RWPE2 (cell line): ENCODE measurements at regions not wholly inside any gene's neighbourhood (a gene's known extent, or its start where the extent isn't known, plus 50 kb on each side); places are given as distances from the start of the nearest gene placed in this dataset.
A peak's percentile ranks its signal among the peaks of the same experiment; 100 is the strongest.

Experiments used
- ATAC-seq: fragments of 200-7000 bp; cut with Tn5 transposase; 3 replicates; pipeline ENCODE4 v1.9.1; 2021; ENCODE audit warnings: low read depth
- DNase-seq: peaks from one replicate; pipeline ENCODE4 v3.0.0-alpha.2; 2020; ENCODE audit warnings: low spot score
- H3K27ac ChIP-seq: fragments of 450-650 bp; 2 replicates; pipeline ENCODE4 v1.5.1; 2017; ENCODE audit warnings: mild to moderate bottlenecking; ENCODE audit not compliant: poor library complexity, severe bottlenecking
- H3K27me3 ChIP-seq: fragments of 250-450 bp; sonication (Bioruptor Pico); 2 replicates; pipeline ENCODE4 v1.5.1; 2021; ENCODE audit warnings: mild to moderate bottlenecking, moderate library complexity; ENCODE audit not compliant: insufficient read depth, poor library complexity, severe bottlenecking
- H3K36me3 ChIP-seq: fragments of 250-450 bp; sonication (Bioruptor Pico); 2 replicates; pipeline ENCODE4 v1.5.1; 2020; ENCODE audit warnings: low read depth, mild to moderate bottlenecking, moderate library complexity
- H3K4me1 ChIP-seq: fragments of 250-450 bp; sonication (Bioruptor Pico); 2 replicates; pipeline ENCODE4 v1.5.1; 2021; ENCODE audit warnings: mild to moderate bottlenecking, moderate library complexity; ENCODE audit not compliant: insufficient read depth, poor library complexity, severe bottlenecking
- H3K4me3 ChIP-seq: fragments of 250-450 bp; sonication (Bioruptor Pico); 2 replicates; pipeline ENCODE4 v1.5.1; 2021; ENCODE audit warnings: mild to moderate bottlenecking, moderate library complexity; ENCODE audit not compliant: severe bottlenecking
- H3K9me3 ChIP-seq: fragments of 250-450 bp; sonication (Bioruptor Pico); 2 replicates; pipeline ENCODE4 v1.5.1; 2021; ENCODE audit warnings: mild to moderate bottlenecking, moderate library complexity; ENCODE audit not compliant: severe bottlenecking
- TF ChIP-seq, protein P1 (sequence below): fragments of 450-650 bp; IDR thresholded peaks from one replicate; pipeline ENCODE4 v1.5.1; 2017; ENCODE audit warnings: mild to moderate bottlenecking, moderate library complexity; ENCODE audit not compliant: poor library complexity, severe bottlenecking

- Histone ChIP-seq H3K27ac (no peak overlapping the region), H3K36me3 (no peaks in the 10 kb centered on the region), H3K4me3 (no peak overlapping the region), H3K4me1 (no peaks in the 10 kb centered on the region), H3K9me3 (no peaks in the 10 kb centered on the region), H3K27me3 (no peaks in the 10 kb centered on the region)
- DNase-seq (no peak), ATAC-seq (no peak)
- TF ChIP-seq, protein P1, sequence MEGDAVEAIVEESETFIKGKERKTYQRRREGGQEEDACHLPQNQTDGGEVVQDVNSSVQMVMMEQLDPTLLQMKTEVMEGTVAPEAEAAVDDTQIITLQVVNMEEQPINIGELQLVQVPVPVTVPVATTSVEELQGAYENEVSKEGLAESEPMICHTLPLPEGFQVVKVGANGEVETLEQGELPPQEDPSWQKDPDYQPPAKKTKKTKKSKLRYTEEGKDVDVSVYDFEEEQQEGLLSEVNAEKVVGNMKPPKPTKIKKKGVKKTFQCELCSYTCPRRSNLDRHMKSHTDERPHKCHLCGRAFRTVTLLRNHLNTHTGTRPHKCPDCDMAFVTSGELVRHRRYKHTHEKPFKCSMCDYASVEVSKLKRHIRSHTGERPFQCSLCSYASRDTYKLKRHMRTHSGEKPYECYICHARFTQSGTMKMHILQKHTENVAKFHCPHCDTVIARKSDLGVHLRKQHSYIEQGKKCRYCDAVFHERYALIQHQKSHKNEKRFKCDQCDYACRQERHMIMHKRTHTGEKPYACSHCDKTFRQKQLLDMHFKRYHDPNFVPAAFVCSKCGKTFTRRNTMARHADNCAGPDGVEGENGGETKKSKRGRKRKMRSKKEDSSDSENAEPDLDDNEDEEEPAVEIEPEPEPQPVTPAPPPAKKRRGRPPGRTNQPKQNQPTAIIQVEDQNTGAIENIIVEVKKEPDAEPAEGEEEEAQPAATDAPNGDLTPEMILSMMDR, result no peak
Measured at GRCh38 chr1:68780919-68781318, 284.0 kb upstream of the DEPDC1 start.

DNA sequence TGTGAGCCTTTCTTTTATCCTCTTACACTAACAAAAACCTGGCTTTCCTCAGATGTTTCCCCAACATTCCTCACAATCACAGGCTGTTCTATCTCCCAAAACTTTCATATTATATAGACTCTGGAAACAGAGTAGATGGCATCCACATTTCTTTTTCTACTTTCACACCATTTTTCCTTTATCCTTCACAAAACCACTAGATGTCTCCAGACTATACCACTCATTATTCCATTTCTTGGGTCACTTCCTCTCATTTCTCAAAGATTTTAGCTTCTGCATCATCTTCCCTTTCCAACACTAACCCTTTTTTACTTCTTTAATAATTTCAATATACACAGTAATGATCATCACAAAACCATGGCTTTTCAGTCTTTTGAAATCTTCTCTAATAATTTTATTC lies 286.0 kb upstream of the DEPDC1 start:
- Histone ChIP-seq H3K4me1 (no peaks in the 10 kb centered on the region), H3K36me3 (no peaks in the 10 kb centered on the region), H3K27me3 (no peaks in the 10 kb centered on the region), H3K27ac (no peak overlapping the region), H3K4me3 (no peak overlapping the region), H3K9me3 (no peaks in the 10 kb centered on the region)
- no peak for ATAC-seq
- DNase-seq, result no peak
- TF ChIP-seq, protein P1, result peak; percentile 23

DNA sequence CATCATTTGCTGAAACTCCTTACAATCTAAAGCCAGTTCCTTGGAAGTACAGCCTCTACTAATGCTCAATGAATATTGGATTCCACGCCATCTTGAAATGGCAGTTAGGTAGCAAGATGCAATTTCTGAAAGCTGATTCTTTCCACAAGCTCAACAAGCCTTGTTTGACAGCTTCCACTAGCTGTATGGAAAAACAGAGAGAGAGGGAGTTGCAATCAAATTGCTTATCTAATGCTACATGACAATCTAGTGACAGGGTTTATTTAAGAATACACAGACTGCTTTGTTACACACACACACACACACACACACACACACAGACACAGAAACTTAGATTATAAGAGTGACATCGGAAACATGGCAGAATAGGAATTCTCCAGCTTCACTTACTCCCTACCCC lies 288.4 kb upstream of the DEPDC1 start:
- Histone ChIP-seq H3K4me1 (no peaks in the 10 kb centered on the region), H3K27ac (no peak overlapping the region), H3K36me3 (no peaks in the 10 kb centered on the region), H3K27me3 (no peaks in the 10 kb centered on the region), H3K9me3 (no peaks in the 10 kb centered on the region), H3K4me3 (no peak overlapping the region)
- TF ChIP-seq, protein P1, result no peak
- no peak for DNase-seq
- ATAC-seq, result no peak

DNA sequence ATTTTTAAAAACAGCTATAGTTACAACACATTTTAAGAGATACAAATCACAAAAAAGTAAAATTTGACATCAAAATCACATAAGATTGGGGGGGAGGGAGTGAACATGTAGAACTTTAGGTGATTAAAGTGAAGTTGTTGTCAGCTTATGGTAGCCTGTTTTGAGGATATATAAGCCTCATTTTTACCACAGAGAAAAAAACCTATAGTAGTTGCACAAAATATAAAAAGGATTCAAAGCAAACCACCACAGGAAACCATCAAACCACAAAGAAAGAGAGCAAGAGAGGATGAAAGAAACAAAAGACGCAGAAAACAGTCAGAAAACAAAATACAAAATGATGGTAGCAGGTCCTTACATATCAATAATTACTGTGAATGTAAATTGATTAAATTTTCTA lies 291.9 kb upstream of the DEPDC1 start:
- TF ChIP-seq, protein P1, result no peak
- no peak overlapping the region for H3K4me3 ChIP-seq
- H3K9me3 ChIP-seq, result no peaks in the 10 kb centered on the region
- DNase-seq, result no peak
- no peaks in the 10 kb centered on the region for H3K36me3 ChIP-seq
- H3K27ac ChIP-seq, result no peak overlapping the region
- no peaks in the 10 kb centered on the region for H3K27me3 ChIP-seq
- no peak for ATAC-seq
- H3K4me1 ChIP-seq, result no peaks in the 10 kb centered on the region

DNA sequence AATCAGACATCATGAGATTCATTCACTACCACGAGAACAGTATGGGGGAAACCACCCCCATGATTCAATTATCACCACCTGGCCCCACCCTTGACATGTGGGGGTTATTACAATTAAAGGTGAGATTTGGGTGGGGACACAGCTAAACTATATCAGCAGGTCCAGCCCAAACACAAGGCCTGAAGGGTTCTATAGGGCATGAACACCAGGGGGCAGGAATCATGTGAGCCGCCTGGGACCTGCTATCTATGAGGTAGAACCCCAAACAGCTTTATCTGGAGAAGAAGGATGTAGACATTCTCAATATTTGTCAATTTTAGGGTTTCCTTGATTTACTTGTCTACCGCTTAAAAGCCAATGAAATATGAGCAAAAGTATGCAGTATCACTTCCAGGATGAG lies 294.9 kb upstream of the DEPDC1 start:
- no peaks in the 10 kb centered on the region for H3K9me3 ChIP-seq
- ATAC-seq (no peak), DNase-seq (no peak)
- no peak overlapping the region for H3K4me3 ChIP-seq
- H3K4me1 ChIP-seq, result no peaks in the 10 kb centered on the region
- no peaks in the 10 kb centered on the region for H3K36me3 ChIP-seq
- H3K27me3 ChIP-seq, result no peaks in the 10 kb centered on the region
- TF ChIP-seq, protein P1, result no peak
- H3K27ac ChIP-seq, result no peak overlapping the region
